ENCODE measurements at regions not wholly inside any gene's neighbourhood (a gene's known extent, or its start where the extent isn't known, plus 50 kb on each side); places are given as distances from the start of the nearest gene placed in this dataset.
"Not testable (repeated sequence)": the region's sequence is repeated elsewhere in the genome, so short reads cannot be mapped to it uniquely, and the experiment has no call there.

DNA sequence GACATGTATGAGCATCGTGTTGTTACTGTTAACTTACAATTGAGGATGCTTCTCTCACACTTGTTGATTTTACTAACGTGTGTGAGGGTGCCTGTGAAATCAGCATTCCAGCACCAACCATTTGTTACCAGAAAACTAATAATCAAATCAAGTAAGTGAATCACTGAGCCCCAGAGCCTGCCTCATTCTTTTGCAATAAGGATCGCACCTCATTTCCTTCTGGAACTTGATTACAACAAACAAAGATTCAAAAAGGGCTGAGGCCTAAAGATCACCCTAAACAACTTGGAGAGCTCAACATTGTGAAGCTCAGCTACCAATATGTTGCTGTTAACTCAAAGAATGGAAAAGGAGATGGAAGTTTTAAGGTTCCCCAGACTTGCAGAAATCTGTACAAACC, 274.7 kb downstream of the TFAP2A start:
- Histone ChIP-seq H3K9me3 (ENCODE audit: low read depth) (no peaks in the 10 kb centered on the region), H3K36me3 (no peaks in the 10 kb centered on the region), H3K4me1 (ENCODE audit: low read depth) (peaks cover 3% of the 10 kb centered on the region), H3K4me3 (no peak overlapping the region), H3K27me3 (no peaks in the 10 kb centered on the region), H3K27ac (no peak overlapping the region)
- TF ChIP-seq, protein P1, sequence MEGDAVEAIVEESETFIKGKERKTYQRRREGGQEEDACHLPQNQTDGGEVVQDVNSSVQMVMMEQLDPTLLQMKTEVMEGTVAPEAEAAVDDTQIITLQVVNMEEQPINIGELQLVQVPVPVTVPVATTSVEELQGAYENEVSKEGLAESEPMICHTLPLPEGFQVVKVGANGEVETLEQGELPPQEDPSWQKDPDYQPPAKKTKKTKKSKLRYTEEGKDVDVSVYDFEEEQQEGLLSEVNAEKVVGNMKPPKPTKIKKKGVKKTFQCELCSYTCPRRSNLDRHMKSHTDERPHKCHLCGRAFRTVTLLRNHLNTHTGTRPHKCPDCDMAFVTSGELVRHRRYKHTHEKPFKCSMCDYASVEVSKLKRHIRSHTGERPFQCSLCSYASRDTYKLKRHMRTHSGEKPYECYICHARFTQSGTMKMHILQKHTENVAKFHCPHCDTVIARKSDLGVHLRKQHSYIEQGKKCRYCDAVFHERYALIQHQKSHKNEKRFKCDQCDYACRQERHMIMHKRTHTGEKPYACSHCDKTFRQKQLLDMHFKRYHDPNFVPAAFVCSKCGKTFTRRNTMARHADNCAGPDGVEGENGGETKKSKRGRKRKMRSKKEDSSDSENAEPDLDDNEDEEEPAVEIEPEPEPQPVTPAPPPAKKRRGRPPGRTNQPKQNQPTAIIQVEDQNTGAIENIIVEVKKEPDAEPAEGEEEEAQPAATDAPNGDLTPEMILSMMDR (IDR thresholded peaks at IDR 0.05; ENCODE audit: low read depth, low read length): no peak
- no peak for DNase-seq (ENCODE audit: low read depth in 1 of 2, low spot score in 1 of 2)

DNA sequence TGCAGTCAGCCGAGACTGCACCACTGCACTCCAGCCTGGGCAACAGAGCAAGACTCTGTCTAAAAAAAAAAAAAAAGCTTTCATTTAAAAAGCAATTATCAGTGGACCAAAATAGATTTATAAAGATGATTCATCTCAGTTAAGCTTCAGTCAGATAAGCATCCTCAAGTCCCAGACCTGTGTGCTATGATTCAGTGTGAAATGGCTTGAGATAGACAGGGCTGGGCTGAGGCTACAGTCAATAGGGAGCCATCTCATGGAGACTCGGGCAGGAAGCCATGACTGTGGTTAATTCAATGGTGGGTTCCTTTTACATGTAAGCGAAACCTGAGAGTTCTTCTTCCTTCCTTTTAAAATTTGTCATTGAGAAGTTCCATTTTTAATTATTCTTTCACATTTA, 276.0 kb downstream of the TFAP2A start:
- H3K27ac ChIP-seq: no peak overlapping the region
- peaks cover 3% of the 10 kb centered on the region for H3K4me1 ChIP-seq (ENCODE audit: low read depth)
- TF ChIP-seq, protein P1 (IDR thresholded peaks at IDR 0.05; ENCODE audit: low read depth, low read length): no peak
- no peaks in the 10 kb centered on the region for H3K27me3 ChIP-seq
- H3K4me3 ChIP-seq: no peak overlapping the region
- H3K36me3 ChIP-seq: no peaks in the 10 kb centered on the region
- DNase-seq (ENCODE audit: low read depth in 1 of 2, low spot score in 1 of 2): no peak
- no peaks in the 10 kb centered on the region for H3K9me3 ChIP-seq (ENCODE audit: low read depth)

DNA sequence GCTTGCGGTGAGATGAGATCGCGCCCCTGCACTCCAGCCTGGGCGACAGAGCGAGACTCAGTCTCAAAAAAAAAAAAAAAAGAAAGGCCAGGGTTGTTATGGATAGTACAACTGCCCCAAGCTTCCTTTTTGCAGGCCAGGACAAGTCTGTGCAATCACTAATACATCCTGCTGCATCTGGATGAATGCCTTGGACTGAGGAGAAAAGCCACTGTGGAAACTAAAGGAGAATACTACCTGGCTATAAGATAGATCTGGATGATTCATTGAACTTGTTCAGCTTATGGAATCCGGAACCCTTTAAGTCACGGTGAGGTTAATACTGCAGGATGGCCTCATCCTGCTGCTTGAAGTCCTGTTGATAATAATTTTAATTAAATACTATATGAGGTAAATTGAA, 278.2 kb downstream of the TFAP2A start:
- H3K4me3 ChIP-seq: no peak overlapping the region

DNA sequence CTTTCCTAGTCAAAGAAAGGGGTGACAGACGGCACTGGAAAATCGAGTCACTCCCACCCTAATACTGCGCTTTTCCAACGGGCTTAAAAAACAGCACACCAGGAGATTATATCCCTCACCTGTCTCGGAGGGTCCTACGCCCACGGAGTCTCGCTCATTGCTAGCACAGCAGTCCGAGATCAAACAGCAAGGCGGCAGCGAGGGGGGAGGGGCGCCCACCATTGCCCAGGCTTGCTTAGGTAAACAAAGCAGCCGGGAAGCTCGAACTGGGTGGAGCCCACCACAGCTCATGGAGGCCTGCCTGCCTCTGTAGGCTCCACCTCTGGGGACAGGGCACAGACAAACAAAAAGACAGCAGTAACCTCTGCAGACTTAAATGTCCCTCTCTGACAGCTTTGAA, 280.7 kb downstream of the TFAP2A start:
- not testable (repeated sequence) for H3K36me3 ChIP-seq; H3K27ac ChIP-seq; H3K9me3 ChIP-seq (ENCODE audit: low read depth); DNase-seq (ENCODE audit: low read depth in 1 of 2, low spot score in 1 of 2); H3K27me3 ChIP-seq; H3K4me3 ChIP-seq; H3K4me1 ChIP-seq (ENCODE audit: low read depth)

More for the DNA sequence above, 278.2 kb downstream of the TFAP2A start:
- no peaks in the 10 kb centered on the region for H3K9me3 ChIP-seq (ENCODE audit: low read depth)
- H3K36me3 ChIP-seq: no peaks in the 10 kb centered on the region
- no peak overlapping the region for H3K27ac ChIP-seq
- no peak for DNase-seq (ENCODE audit: low read depth in 1 of 2, low spot score in 1 of 2)
- H3K4me1 ChIP-seq (ENCODE audit: low read depth): peaks cover 3% of the 10 kb centered on the region
- TF ChIP-seq, protein P1 (IDR thresholded peaks at IDR 0.05; ENCODE audit: low read depth, low read length): no peak
- no peaks in the 10 kb centered on the region for H3K27me3 ChIP-seq

DNA sequence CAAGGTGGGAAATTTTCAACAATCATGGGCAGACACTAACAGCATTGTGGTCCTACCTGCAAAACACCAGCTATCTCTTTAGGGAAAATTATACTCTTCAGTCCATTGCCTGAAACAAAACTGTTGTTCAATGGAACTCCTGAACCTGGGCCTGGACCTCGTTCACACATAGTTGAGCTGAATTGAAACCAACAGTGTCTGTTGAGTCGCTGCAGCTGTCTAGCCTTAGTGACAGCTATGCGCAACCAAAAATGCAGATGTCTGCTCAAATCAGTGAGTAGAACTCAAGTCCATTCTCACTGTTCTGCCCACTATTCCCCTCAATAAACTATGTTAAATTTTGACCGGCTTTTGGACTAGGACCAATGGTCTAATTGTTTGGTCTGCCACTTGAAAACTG, 286.2 kb downstream of the TFAP2A start:
- no peaks in the 10 kb centered on the region for H3K27me3 ChIP-seq
- H3K9me3 ChIP-seq (ENCODE audit: low read depth): no peaks in the 10 kb centered on the region
- H3K36me3 ChIP-seq: no peaks in the 10 kb centered on the region
- TF ChIP-seq, protein P1 (IDR thresholded peaks at IDR 0.05; ENCODE audit: low read depth, low read length): no peak
- no peak for DNase-seq (ENCODE audit: low read depth in 1 of 2, low spot score in 1 of 2)
- H3K4me1 ChIP-seq (ENCODE audit: low read depth): no peaks in the 10 kb centered on the region
- H3K4me3 ChIP-seq: no peak overlapping the region
- H3K27ac ChIP-seq: no peak overlapping the region

DNA sequence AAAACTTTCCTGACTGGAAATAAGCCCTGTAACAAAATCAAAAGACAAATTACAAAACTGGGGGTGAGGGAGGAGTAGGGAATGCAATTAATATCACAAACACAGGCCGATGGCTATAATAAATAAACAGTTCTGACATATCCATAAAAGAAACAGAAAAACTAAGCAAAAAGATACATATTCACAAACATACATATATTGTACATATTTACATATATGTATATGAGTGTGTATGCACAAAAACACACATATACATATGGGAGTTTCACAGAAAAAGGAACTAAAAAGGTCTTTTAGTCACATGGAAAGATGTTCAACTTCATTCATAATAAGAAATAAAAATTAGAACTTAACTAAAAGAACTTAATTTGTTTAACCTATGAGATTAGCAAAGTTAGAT, 292.7 kb downstream of the TFAP2A start:
- H3K4me1 ChIP-seq (ENCODE audit: low read depth): no peaks in the 10 kb centered on the region
- no peak overlapping the region for H3K27ac ChIP-seq
- H3K36me3 ChIP-seq: no peaks in the 10 kb centered on the region
- no peak for DNase-seq (ENCODE audit: low read depth in 1 of 2, low spot score in 1 of 2)
- H3K27me3 ChIP-seq: no peaks in the 10 kb centered on the region
- no peaks in the 10 kb centered on the region for H3K9me3 ChIP-seq (ENCODE audit: low read depth)
- H3K4me3 ChIP-seq: no peak overlapping the region
- TF ChIP-seq, protein P1 (IDR thresholded peaks at IDR 0.05; ENCODE audit: low read depth, low read length): no peak
